ENCODE measurements at regions not wholly inside any gene's neighbourhood (a gene's known extent, or its start where the extent isn't known, plus 50 kb on each side); places are given as distances from the start of the nearest gene placed in this dataset.
"Not testable (repeated sequence)": the region's sequence is repeated elsewhere in the genome, so short reads cannot be mapped to it uniquely, and the experiment has no call there.

GRCh38 chr9:31848505-31849285 lies 535.7 kb upstream of the ACO1 start:
- Histone ChIP-seq H3K4me1 (ENCODE audit: control insufficient read depth, insufficient read depth, low read length) (no peaks in the 10 kb centered on the region), H3K9me3 (ENCODE audit: control insufficient read depth, low read length) (no peaks in the 10 kb centered on the region), H3K9ac (ENCODE audit: low read length) (no peak overlapping the region), H3K27me3 (replicated peaks; ENCODE audit: control insufficient read depth, insufficient read depth, low read length) (no peaks in the 10 kb centered on the region), H3K36me3 (ENCODE audit: control insufficient read depth, insufficient read depth, low read length, severe bottlenecking) (no peaks in the 10 kb centered on the region), H3K4me3 (ENCODE audit: low read length) (no peak overlapping the region)
- no peak for DNase-seq (ENCODE audit: low read depth)

DNA sequence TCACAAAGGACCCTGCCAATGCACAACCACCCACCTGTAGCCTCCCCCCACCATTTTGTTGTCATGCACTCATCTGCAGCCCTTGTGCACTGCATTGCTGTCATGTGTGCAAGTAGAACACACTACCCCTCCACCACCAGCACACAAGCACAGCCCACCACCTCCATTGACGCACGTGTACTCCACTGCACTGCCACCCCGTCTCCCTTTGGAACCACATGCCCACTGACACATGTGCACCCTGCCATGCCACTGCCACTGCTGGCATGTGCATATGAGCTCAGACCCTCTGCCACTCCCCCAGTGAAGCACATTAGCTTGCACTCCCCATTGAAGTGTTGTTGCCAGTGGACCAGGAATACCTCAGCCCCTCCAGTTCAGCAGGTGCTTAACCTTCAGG lies 530.3 kb upstream of the ACO1 start:
- no peak for DNase-seq (ENCODE audit: low read depth)
- H3K4me3 ChIP-seq (ENCODE audit: low read length), result no peak overlapping the region
- H3K9me3 ChIP-seq (ENCODE audit: control insufficient read depth, low read length), result no peaks in the 10 kb centered on the region
- no peaks in the 10 kb centered on the region for H3K27me3 ChIP-seq (replicated peaks; ENCODE audit: control insufficient read depth, insufficient read depth, low read length)
- no peaks in the 10 kb centered on the region for H3K36me3 ChIP-seq (ENCODE audit: control insufficient read depth, insufficient read depth, low read length, severe bottlenecking)
- H3K4me1 ChIP-seq (ENCODE audit: control insufficient read depth, insufficient read depth, low read length), result no peaks in the 10 kb centered on the region
- H3K9ac ChIP-seq (ENCODE audit: low read length), result no peak overlapping the region

GRCh38 chr9:31868830-31869229 lies 515.6 kb upstream of the ACO1 start:
- H3K27me3 ChIP-seq (replicated peaks; ENCODE audit: control insufficient read depth, insufficient read depth, low read length), result no peaks in the 10 kb centered on the region
- no peak for DNase-seq (ENCODE audit: low read depth)
- H3K9me3 ChIP-seq (ENCODE audit: control insufficient read depth, low read length), result no peaks in the 10 kb centered on the region
- no peak overlapping the region for H3K4me3 ChIP-seq (ENCODE audit: low read length)
- no peak overlapping the region for H3K9ac ChIP-seq (ENCODE audit: low read length)
- H3K4me1 ChIP-seq (ENCODE audit: control insufficient read depth, insufficient read depth, low read length), result no peaks in the 10 kb centered on the region
- H3K36me3 ChIP-seq (ENCODE audit: control insufficient read depth, insufficient read depth, low read length, severe bottlenecking), result no peaks in the 10 kb centered on the region

DNA sequence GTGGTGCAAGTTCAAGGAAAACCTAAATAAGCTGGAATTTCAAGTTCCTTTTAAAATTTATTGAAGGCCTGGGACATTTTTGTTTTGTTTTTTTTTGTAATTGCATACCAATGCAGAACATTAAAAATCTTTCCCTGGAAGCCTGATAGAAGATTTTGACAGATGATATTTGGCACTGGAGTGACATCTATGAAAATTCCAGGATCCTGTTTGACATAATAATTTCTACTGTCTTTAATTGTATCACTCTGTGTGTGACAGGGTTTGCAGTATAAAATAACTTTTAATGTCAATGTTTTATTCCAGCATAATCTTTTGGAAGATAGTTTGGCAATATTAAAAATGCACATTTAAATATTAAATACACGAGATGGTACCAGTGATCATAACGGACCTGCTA lies 514.2 kb upstream of the ACO1 start:
- Histone ChIP-seq H3K9ac (ENCODE audit: low read length) (no peak overlapping the region), H3K4me3 (ENCODE audit: low read length) (no peak overlapping the region), H3K27me3 (replicated peaks; ENCODE audit: control insufficient read depth, insufficient read depth, low read length) (no peaks in the 10 kb centered on the region), H3K4me1 (ENCODE audit: control insufficient read depth, insufficient read depth, low read length) (no peaks in the 10 kb centered on the region), H3K9me3 (ENCODE audit: control insufficient read depth, low read length) (no peaks in the 10 kb centered on the region), H3K36me3 (ENCODE audit: control insufficient read depth, insufficient read depth, low read length, severe bottlenecking) (no peaks in the 10 kb centered on the region)
- no peak for DNase-seq (ENCODE audit: low read depth)

- no peak overlapping the region for H3K4me3 ChIP-seq (ENCODE audit: low read length)
- H3K27me3 ChIP-seq (replicated peaks; ENCODE audit: control insufficient read depth, insufficient read depth, low read length), result no peaks in the 10 kb centered on the region
- no peaks in the 10 kb centered on the region for H3K36me3 ChIP-seq (ENCODE audit: control insufficient read depth, insufficient read depth, low read length, severe bottlenecking)
- no peak for DNase-seq (ENCODE audit: low read depth)
- H3K9ac ChIP-seq (ENCODE audit: low read length), result no peak overlapping the region
- no peaks in the 10 kb centered on the region for H3K4me1 ChIP-seq (ENCODE audit: control insufficient read depth, insufficient read depth, low read length)
- no peaks in the 10 kb centered on the region for H3K9me3 ChIP-seq (ENCODE audit: control insufficient read depth, low read length)
These were observed 510.7 kb upstream of the ACO1 start for GRCh38 chr9:31873722-31874121.

- H3K4me3 ChIP-seq (ENCODE audit: low read length), result no peak overlapping the region
- no peaks in the 10 kb centered on the region for H3K27me3 ChIP-seq (replicated peaks; ENCODE audit: control insufficient read depth, insufficient read depth, low read length)
- H3K4me1 ChIP-seq (ENCODE audit: control insufficient read depth, insufficient read depth, low read length), result no peaks in the 10 kb centered on the region
- H3K9me3 ChIP-seq (ENCODE audit: control insufficient read depth, low read length), result no peaks in the 10 kb centered on the region
- no peaks in the 10 kb centered on the region for H3K36me3 ChIP-seq (ENCODE audit: control insufficient read depth, insufficient read depth, low read length, severe bottlenecking)
- DNase-seq (ENCODE audit: low read depth), result no peak
- no peak overlapping the region for H3K9ac ChIP-seq (ENCODE audit: low read length)
These were observed 490.4 kb upstream of the ACO1 start for GRCh38 chr9:31894008-31894407.

- DNase-seq (ENCODE audit: low read depth), result no peak
- Histone ChIP-seq H3K4me1 (ENCODE audit: control insufficient read depth, insufficient read depth, low read length) (no peaks in the 10 kb centered on the region), H3K9me3 (ENCODE audit: control insufficient read depth, low read length) (no peaks in the 10 kb centered on the region), H3K27me3 (replicated peaks; ENCODE audit: control insufficient read depth, insufficient read depth, low read length) (no peaks in the 10 kb centered on the region), H3K9ac (ENCODE audit: low read length) (no peak overlapping the region), H3K4me3 (ENCODE audit: low read length) (no peak overlapping the region), H3K36me3 (ENCODE audit: control insufficient read depth, insufficient read depth, low read length, severe bottlenecking) (no peaks in the 10 kb centered on the region)
These were observed 476.1 kb upstream of the ACO1 start for GRCh38 chr9:31908158-31908890.

GRCh38 chr9:31908891-31909480 lies 475.5 kb upstream of the ACO1 start:
- H3K27me3 ChIP-seq (replicated peaks; ENCODE audit: control insufficient read depth, insufficient read depth, low read length), result no peaks in the 10 kb centered on the region
- no peak overlapping the region for H3K9ac ChIP-seq (ENCODE audit: low read length)
- H3K4me1 ChIP-seq (ENCODE audit: control insufficient read depth, insufficient read depth, low read length), result no peaks in the 10 kb centered on the region
- DNase-seq (ENCODE audit: low read depth), result no peak
- no peaks in the 10 kb centered on the region for H3K9me3 ChIP-seq (ENCODE audit: control insufficient read depth, low read length)
- no peaks in the 10 kb centered on the region for H3K36me3 ChIP-seq (ENCODE audit: control insufficient read depth, insufficient read depth, low read length, severe bottlenecking)
- H3K4me3 ChIP-seq (ENCODE audit: low read length), result no peak overlapping the region

- H3K4me3 ChIP-seq (ENCODE audit: low read length), result no peak overlapping the region
- no peak for DNase-seq (ENCODE audit: low read depth)
- no peaks in the 10 kb centered on the region for H3K27me3 ChIP-seq (replicated peaks; ENCODE audit: control insufficient read depth, insufficient read depth, low read length)
- H3K9ac ChIP-seq (ENCODE audit: low read length), result no peak overlapping the region
- no peaks in the 10 kb centered on the region for H3K4me1 ChIP-seq (ENCODE audit: control insufficient read depth, insufficient read depth, low read length)
- no peaks in the 10 kb centered on the region for H3K9me3 ChIP-seq (ENCODE audit: control insufficient read depth, low read length)
- no peaks in the 10 kb centered on the region for H3K36me3 ChIP-seq (ENCODE audit: control insufficient read depth, insufficient read depth, low read length, severe bottlenecking)
These were observed 471.8 kb upstream of the ACO1 start for GRCh38 chr9:31912636-31913035.

DNA sequence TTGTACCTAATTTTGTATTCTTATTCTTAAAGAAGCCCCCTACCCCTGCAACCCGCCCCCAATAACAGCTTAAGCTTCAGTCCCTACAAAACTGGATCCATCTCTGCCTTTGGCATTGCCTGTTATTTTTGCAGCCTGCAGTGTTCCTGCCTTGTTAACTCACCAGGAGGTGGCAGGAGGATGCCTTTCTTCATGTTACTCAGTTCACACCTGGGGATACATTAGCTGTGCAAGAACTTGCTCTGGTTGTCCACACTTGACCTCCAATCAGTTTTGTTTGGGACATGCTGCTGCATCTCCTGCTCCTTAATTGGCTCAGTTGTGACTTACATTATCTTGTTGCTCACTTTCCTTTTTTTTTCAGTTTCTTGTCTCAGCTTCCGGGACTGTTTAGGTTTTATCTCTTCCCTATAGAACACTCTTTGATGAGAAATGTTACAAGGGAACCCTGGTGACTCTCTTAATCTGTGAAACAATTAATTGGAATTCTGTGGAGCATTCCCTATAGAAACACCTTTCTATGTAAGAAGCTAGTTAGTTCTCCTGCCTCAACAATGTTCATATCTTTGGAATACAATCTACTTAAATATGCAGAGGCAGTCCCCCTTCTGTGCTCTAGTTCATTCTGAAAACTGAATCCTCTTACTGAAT lies 467.7 kb upstream of the ACO1 start:
- no peaks in the 10 kb centered on the region for H3K4me1 ChIP-seq (ENCODE audit: control insufficient read depth, insufficient read depth, low read length)
- no peak for DNase-seq (ENCODE audit: low read depth)
- peaks cover 3% of the 10 kb centered on the region for H3K9me3 ChIP-seq (ENCODE audit: control insufficient read depth, low read length)

DNA sequence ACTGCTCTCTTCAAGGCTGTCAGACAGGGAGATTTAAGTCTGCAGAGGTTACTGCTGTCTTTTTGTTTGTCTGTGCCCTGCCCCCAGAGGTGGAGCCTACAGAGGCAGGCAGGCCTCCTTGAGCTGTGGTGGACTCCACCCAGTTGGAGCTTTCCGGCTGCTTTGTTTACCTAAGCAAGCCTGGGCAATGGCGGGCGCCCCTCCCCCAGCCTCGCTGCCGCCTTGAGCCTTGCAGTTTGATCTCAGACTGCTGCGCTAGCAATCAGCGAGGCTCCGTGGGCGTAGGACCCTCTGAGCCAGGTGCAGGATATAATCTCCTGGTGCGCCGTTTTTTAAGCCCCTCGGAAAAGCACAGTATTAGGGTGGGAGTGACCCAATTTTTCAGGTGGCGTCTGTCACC lies 446.7 kb upstream of the ACO1 start:
- not testable (repeated sequence) for H3K27me3 ChIP-seq (replicated peaks; ENCODE audit: control insufficient read depth, insufficient read depth, low read length); H3K4me1 ChIP-seq (ENCODE audit: control insufficient read depth, insufficient read depth, low read length); H3K9ac ChIP-seq (ENCODE audit: low read length); H3K4me3 ChIP-seq (ENCODE audit: low read length); H3K9me3 ChIP-seq (ENCODE audit: control insufficient read depth, low read length); DNase-seq (ENCODE audit: low read depth); H3K36me3 ChIP-seq (ENCODE audit: control insufficient read depth, insufficient read depth, low read length, severe bottlenecking)

More for the DNA sequence above, 467.7 kb upstream of the ACO1 start:
- Histone ChIP-seq H3K9ac (ENCODE audit: low read length) (no peak overlapping the region), H3K27me3 (replicated peaks; ENCODE audit: control insufficient read depth, insufficient read depth, low read length) (no peaks in the 10 kb centered on the region), H3K36me3 (ENCODE audit: control insufficient read depth, insufficient read depth, low read length, severe bottlenecking) (no peaks in the 10 kb centered on the region), H3K4me3 (ENCODE audit: low read length) (no peak overlapping the region)

Data from adipocyte (in vitro differentiated cells).